AG08396 (cell line): ENCODE measurements at regions not wholly inside any gene's neighbourhood (a gene's known extent, or its start where the extent isn't known, plus 50 kb on each side); places are given as distances from the start of the nearest gene placed in this dataset.

Source experiments
- DNase-seq: peaks from one replicate; pipeline ENCODE4 v3.0.0; 2012; ENCODE audit warnings: low spot score, mixed read lengths

DNA sequence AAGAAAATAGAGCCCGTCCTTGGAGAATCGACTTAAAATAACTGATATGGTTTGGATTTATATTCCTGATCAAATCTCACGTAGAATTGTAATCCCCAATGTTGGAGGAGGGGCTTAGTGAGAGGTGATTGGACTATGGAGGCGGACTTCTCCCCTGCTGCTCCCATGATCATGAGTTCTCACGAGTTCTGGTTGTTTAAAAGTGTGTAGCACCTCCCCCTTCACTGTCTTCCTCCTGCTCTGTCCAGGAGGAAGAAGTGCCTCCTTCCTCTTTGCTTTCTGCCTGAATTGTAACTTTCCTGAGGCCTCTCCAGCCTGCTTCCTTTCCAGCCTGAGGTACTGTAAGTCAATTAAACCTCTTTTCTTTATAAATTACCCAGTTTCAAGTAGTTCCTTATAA is 529.2 kb downstream of the HAO1 start:
- no peak for DNase-seq

DNA sequence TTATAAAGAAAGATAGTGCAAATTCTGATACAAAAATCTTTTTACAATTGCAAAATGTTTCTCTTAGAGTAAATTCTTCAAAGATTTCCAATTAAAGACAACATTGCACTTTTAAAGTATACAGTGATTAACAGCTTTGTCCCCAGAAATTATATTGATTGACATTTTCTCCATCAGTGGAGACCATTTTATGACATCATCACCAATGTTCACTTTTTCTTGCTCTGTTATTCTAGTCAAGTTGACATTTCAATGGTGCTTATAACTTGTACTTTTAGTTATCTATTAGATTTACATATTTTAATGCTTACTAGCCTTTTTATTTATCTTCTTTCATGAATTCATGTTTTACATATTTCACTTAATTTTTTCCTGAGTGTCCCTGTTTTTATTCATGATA is 524.8 kb downstream of the HAO1 start:
- DNase-seq = no peak

DNA sequence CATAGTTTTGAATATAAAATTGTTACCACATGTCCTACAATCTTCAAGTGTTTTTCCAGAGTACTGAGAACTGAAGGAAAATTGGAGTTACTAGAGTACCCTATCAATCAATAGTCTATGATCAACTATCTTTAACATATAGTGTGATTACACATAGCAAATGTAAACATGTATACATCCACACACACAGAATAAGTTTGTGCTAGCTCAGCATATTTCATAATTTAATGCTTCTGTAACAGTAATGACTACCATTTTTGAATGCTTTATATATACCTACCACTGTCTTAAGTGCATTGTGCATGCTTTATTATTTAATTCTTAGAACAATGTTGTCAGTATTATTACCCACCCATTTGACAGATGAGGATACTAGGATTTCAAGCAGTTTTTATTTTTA is 523.9 kb downstream of the HAO1 start:
- no peak for DNase-seq

DNA sequence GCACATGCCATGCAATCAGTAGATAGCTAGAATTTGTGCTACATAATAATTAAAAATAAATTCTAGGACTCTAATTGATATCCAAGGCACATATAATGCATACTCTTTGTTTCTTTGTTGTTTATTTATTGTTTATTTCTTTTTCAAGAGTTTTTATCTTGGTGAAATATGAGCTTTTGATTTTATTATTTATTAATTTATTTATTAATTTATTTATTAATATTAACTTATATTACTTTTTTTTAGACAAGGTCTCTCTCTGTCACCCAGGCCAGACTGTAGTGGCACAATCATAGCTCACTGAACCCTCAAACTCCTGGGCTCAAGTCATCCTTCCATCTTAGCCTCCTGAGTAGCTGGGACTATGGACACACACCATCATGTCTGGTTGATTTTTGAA is 519.9 kb downstream of the HAO1 start:
- no peak for DNase-seq

DNA sequence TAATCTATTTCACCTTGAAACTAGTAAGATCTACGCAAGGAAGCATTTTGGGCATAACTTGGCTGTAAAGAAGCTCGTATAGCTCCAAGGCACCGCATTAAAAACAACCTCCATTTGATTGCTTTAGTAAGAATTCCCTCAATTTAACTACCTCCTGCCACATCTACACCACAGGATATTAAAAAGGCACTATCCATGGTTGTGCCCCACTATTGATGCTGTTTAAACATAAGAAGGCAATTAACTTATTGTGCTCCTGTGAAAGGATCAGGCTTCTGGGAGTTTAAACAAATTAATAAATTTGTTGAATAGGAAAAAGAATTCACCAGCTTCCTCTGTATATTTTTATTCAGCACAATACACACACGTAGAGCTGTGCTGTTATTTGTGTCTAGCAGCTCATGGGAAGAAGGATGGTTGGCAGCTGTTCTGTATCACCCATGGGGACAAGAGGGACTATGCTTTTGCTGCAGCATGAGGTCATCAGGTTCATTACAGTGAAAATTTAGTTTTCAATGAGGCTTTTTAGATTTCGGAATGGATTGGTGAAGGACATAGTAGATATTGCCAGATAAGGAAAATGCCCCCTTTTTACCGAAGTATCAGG is 513.3 kb downstream of the HAO1 start:
- no peak for DNase-seq

DNA sequence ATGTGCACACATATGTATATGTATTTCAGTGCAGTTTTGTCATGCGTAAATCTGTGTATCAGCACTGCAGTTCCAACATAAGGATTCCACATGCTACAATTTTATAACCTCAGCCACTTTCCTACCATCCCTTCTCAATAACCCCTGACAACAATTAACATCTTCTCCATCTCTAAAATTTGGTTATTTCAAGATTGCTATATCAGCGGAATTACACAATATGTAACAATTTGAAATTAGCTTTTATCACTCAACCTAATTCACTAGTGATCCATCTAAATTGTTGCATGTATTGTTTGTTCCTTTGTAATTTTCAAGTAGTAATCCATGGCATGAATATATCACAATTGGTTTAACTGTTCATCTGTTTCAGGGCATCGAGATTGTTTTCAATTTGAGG is 511.3 kb downstream of the HAO1 start:
- no peak for DNase-seq

DNA sequence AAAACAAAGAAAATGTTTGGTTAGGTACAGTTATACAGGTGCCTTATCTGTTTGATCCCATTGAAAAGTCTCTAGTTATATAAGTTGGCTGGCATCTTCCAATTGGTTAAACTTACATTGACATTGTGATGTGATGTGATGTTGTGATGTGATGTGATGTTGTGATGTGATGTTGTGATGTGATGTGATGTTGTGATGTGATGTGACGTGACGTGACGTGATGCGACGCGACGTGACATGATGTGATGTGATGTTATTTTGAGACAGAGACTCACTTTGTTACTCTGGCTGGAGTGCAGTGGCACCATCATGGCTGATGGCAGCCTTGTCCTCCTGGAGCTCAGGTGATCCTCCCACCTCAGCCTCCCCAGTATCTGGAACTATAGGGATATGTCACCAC is 507.6 kb downstream of the HAO1 start:
- no peak for DNase-seq

DNA sequence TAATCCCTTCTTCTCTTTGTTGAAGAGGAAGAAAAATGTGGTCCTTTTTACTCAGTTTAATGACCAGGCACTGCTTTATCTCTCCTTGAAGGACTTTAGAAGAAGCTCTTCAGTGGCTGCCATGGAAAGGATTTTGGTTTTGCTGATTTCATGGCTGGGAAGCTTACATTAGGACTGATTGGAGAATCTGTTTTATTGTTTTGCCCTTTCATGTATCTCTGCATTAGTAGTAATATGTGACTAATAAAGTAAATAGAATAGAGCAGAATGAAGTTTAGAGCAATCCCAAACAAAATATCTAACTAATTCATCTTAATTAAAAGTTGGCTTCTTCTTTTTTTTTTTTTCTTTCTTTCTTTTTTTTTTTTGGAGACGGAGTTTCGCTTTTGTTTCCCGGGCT is 502.9 kb downstream of the HAO1 start:
- DNase-seq = no peak

DNA sequence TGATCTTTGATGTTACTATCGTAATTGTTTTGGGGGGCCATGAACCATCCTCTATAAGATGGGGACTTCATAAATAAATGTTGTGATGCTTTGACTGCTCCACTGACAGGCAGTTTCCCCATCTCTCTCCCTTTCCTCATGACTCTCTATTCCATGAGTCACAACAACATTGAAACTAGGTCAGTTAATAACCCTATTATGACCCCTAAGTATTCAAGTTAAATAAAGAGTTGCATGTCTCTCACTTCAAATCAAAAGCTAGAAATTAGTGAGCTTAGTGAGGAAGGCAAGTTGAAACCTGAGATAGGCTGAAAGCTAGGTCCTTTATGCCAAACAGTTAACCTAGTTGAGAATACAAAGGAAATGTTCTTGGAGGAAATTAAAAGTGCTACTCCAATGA is 491.0 kb downstream of the HAO1 start:
- DNase-seq = no peak

DNA sequence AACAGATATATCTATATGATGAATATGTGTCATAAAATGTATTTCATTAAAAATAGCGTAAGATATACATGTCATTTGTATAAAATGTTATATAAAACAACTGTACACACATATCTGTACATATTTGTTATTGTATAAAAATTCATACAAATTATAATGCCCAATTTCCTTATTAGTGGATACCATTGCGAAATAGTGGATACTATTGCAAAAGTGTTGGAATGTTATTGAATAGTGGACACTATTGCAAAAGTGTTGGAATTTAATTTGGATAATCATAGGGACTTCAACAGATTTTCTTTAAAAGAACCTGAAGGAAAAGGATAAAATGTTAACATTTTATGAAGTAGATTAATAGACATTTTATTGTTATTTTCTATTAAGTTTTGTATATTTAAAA is 487.4 kb downstream of the HAO1 start:
- no peak for DNase-seq

DNA sequence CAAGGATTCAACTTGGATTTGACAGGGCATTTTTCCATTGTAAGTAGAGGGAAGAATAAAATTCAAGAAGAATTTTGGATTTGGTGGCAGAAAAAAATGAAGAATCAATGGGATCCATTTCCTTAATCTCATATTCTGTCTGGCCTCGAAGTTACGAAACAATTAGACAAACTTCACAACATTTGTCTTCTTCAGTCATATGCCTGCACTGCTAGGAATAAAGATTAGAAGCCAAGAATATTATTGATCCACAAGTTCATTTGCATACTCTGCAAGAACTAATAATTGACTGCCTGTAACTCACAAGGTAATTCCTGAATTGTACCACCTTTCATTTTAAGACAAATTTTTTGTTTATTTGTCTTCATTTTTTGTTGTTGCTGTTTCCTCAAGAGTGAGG is 486.2 kb downstream of the HAO1 start:
- no peak for DNase-seq

DNA sequence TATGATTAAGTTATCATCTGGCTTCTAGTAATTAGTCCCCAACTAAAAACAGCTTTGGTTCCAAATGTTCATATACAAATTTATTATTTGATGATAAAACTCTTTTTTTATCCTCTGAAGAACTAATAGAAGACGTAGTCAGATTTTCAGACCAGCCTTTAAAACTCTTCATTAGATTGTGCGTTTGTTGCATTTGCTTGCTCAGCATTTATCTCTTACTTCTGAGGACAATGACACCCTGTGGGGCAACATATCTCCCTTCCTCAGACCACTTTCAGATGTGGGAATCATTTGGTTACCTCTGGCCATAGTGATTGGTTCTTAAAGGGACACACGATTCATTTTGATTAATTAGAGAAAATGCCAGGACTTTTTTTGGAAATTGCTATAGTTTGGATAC is 481.8 kb downstream of the HAO1 start:
- no peak for DNase-seq

DNA sequence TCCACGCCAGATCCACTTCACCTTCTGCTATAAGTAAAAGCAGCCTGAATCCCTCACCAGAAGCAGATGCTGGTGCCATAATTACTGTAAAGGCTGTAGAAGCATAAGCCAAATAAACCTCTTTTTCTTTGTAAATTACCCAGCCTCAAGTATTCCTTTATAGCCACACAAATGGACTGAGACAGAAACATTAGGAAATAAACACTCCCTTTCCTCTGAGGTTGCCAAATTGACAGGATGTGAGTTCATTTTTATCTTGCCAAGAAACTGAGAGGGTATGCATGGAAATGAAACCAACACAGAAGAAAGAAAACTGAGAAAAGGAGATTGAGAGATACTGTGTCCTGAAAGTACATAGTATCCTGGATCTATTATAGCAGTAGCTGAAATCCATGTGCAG is 481.2 kb downstream of the HAO1 start:
- DNase-seq = no peak

DNA sequence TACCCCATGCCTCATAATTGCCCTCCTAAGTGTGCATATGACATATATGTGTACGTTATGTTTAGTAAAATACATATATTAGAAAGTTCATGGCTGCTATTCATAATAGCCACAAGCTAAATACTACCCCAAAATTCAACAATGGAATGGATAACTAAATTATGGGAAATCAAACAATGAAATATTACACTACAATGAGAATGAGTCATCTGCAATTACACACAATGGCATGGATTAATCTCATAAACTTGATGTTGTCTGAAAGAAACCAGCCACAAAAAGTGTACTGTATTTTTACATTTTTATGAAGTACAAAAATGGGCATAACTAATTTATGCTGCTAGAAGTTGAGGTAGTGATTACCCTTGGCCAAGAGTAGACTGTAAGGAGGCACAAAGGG is 477.0 kb downstream of the HAO1 start:
- no peak for DNase-seq

DNA sequence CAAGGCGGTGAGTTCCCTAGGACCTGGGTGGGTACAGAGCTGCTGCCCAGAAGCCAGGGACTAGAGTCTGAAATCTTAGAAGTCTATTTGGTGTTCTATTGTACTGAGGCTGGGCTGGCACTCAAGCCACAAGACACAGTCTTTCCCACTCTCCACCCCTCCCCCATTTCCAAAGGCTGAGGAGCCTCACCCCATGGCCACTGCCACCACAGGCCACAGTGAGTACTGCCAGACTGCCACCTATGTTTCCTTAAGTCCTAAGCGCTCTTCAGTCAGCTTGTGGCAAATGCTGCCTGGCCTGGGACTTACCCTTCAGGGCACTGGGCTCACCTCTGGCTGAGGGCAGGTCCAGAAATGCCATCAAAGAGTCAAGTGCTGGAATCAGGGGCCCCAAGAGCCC is 469.3 kb downstream of the HAO1 start:
- no peak for DNase-seq

DNA sequence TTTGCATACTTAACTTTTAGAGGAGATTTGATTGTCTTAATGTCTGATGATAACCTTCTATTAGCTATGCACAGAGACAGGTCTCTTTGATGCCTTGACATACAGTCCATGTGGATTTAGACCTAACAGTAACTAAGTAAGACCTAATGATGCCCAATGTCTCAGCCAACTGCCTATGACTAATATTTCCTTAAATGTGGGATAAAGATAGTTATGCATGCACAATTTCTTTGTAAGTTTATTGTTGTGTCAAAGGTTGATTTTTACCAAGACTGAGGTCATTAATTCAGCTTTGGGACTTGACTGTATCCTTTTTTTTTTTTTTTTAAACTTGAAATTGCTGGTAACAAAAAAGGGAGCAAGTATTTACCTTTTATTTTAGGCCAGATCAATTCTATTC is 450.0 kb downstream of the HAO1 start:
- no peak for DNase-seq

DNA sequence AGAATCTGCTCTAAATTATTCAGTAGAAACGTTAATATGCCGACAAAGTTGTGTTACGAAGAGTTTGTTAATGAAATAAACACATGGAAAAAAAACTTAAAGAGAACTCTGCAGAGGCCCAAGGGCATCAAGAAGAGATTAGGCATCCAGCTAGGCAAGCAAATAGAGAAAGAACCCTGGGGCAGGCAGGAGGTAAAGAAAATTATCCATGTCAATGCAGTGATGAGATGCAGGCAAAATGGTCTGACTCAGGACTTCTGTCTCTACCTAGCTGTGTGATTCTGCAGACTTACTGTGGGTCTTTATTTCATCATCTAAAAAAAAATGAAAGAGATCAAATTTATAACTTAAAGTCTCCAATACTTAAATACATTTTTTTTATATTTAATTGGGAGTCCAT is 448.0 kb downstream of the HAO1 start:
- DNase-seq = no peak

DNA sequence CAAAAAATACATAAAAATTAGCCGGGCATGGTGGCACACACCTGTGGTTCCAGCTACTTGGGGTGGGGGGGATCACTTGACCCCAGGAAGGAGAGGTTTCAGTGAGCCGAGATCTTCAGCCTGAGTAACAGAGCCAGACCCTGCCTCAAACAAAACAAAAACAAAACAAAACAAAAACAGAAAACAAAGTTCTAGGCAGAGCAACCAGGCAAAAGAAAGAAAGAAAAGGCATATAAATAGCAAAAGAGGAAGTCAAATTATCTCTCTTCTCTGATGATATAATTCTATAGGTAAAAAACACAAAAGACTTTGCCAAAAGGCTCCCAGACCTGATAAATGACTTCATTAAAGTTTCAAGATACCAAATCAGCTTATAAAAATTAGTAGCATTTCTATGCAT is 446.9 kb downstream of the HAO1 start:
- DNase-seq = no peak

DNA sequence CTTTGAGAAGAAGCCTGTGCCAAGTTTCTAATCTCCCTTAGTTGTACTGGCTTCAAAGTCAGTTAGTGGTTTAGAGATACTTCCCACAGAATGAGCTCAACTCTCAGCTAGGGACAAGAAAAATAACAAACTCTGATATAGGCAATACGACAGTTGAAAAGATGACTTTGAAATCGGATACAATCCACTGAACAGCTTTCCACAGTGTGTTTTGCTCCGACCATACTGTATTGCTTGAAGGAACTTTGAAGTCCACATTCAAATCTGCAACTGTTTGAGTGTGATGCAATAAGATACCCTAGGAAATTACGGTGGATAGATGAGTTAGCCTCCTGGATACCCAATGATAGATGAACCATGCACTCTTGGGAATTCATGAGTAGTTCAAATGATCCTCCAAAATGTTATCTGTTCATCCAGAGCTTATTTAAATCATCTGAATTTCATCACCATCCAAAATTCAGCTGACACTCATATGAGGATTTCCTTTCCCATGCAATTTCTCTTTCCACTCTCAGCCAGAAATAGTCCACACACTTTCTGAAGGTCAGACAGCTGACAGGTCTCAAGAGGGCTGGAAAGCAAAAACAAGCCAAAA is 443.8 kb downstream of the HAO1 start:
- DNase-seq = no peak

DNA sequence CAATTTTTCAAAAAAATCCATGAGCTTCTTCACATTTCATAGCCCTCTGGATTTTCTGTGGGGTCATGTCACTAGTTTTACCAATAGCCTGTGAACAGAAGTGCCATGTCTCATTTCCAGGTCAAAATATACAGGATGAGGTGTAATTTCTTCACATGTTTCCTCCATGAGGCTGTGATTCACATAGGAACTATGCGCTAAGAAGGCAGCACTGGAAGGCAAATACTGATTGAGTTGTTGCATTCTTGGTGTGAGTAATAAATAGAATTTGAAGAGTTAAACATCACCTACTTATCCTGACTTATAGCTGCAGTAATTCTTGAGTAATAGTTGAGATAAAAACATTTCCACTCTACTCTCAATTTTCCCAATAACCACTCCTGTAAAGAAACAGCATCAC is 442.3 kb downstream of the HAO1 start:
- peak; percentile 3 for DNase-seq

DNA sequence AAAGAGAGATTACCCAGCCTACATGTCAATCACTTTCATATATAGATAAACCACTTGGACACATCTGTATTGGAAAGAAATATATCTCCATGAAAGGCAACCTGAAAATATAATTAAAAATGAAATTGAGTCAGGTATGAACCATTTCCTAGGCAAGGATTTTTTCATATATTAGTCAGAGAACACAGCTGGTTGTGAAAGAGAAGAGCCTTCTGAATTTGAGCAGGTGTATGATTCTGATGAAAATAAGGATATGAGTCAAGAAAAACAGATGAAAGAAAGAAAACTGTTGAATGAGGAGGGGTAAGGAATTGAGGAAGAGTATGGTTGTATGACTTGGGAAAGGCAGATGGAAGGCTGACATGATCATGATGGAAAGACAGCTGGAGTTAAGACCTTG is 441.1 kb downstream of the HAO1 start:
- no peak for DNase-seq

DNA sequence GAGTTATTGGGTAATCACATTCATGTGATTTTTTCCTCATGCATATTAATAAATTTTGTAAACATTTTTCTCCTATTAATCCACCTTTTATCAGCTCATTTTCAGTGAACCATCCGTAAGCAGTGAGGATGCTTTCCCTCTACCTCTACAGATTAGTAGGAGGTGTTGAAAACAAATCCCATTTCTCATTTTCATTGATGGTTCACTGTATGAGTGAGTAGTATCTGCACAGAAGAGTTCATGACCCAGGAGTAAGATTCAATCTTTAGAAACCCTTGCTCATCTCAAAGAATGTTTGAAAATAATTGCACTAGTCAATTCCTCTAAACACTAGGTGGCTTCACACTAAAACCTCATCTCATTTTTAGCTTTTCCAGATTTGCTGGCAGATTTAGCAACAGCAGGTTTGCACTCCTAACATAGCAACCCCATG is 440.0 kb downstream of the HAO1 start:
- no peak for DNase-seq

DNA sequence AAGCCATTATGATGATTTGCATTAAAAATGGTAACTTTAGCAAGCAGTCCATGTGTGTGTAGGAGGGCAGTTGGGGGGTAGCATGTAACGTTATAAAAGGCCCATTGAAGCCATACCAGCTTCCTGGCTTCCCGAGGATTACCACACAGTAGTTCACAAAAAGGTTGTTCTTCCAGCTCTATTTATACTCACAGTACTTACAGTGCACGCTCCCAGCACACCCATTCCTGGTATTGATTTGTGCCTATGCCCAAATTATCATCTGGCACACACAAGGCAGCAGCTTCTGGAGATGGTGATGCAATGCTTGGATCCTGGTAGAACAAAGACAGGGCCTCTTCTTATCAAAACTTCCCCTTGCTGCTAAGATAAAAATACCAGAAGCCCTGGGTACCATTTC is 436.8 kb downstream of the HAO1 start:
- DNase-seq = no peak

DNA sequence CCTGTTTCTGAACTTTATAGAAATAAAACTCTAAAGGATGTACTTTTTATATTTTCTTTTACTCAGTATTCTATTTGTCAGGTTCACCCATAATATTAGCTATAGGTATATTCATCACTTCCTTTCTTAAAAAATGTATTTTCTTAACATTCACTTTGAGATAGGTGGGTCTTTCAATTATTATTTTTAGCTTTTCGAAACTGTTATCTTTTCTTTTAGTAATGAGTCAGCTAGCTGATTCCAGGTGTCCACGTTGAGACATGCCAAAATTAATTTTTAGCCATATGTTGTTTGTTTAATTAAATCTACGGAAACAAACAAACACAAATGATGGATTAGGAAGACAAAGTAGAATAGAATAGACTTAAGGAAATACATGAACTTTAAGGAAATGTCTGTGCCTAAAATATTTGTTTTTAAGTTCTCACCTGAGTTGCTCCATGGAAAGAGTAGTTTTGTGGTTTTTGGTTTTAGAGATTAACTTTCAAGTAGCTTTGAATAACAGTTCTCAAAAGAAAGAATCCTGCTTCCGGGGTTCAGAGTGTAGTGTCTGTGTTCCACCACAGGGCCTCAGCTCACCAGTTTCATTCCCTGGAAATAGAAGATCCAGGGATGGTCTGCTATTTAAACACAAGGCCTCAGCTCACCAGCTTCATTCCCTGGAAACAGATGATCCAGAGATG is 435.0 kb downstream of the HAO1 start:
- DNase-seq = no peak
